ENCODE measurements at regions not wholly inside any gene's neighbourhood (a gene's known extent, or its start where the extent isn't known, plus 50 kb on each side); places are given as distances from the start of the nearest gene placed in this dataset.

GRCh38 chr6:23600118-23600517 is 525.9 kb upstream of the NRSN1 start:
- intact Hi-C loops (cut with micrococcal nuclease): no loop called here
- DNase-seq (no peak), ATAC-seq (no peak)

GRCh38 chr6:23601811-23602345 is 524.1 kb upstream of the NRSN1 start:
- intact Hi-C loops (cut with micrococcal nuclease): no loop called here
- no peak for ATAC-seq
- no peak for DNase-seq

GRCh38 chr6:23608931-23609435 is 517.0 kb upstream of the NRSN1 start:
- ATAC-seq (no peak), DNase-seq (no peak)
- intact Hi-C loops (cut with micrococcal nuclease): no loop called here

GRCh38 chr6:23611776-23612381 is 514.1 kb upstream of the NRSN1 start:
- no peak for DNase-seq

GRCh38 chr6:23618366-23618765 is 507.6 kb upstream of the NRSN1 start:
- intact Hi-C loops (cut with micrococcal nuclease): no loop called here
- ATAC-seq: no peak
- DNase-seq: no peak

More at GRCh38 chr6:23611776-23612381, 514.1 kb upstream of the NRSN1 start:
- intact Hi-C loops (cut with micrococcal nuclease): no loop called here
- ATAC-seq: no peak

- intact Hi-C loops (cut with micrococcal nuclease): no loop called here
- no peak for ATAC-seq
- no peak for DNase-seq
Measured at GRCh38 chr6:23620911-23621401, 505.1 kb upstream of the NRSN1 start.

GRCh38 chr6:23630726-23631635 is 495.0 kb upstream of the NRSN1 start:
- intact Hi-C loops (cut with micrococcal nuclease): no loop called here
- DNase-seq: no peak

GRCh38 chr6:23633996-23634395 is 492.0 kb upstream of the NRSN1 start:
- ATAC-seq (no peak), DNase-seq (no peak)
- intact Hi-C loops (cut with micrococcal nuclease): no loop called here

More at GRCh38 chr6:23630726-23631635, 495.0 kb upstream of the NRSN1 start:
- no peak for ATAC-seq

- intact Hi-C loops (cut with micrococcal nuclease): no loop called here
- DNase-seq (no peak), ATAC-seq (no peak)
Measured at GRCh38 chr6:23635150-23635549, 490.9 kb upstream of the NRSN1 start.

GRCh38 chr6:23637296-23637695 is 488.7 kb upstream of the NRSN1 start:
- intact Hi-C loops (cut with micrococcal nuclease): no loop called here
- DNase-seq (no peak), ATAC-seq (no peak)

- no peak for DNase-seq
- ATAC-seq: no peak
- intact Hi-C loops (cut with micrococcal nuclease): no loop called here
Measured at GRCh38 chr6:23642849-23643248, 483.2 kb upstream of the NRSN1 start.

GRCh38 chr6:23647045-23647444 is 479.0 kb upstream of the NRSN1 start:
- DNase-seq (no peak), ATAC-seq (no peak)
- intact Hi-C loops (cut with micrococcal nuclease): no loop called here

GRCh38 chr6:23650676-23651075 is 475.3 kb upstream of the NRSN1 start:
- ATAC-seq (peak; percentile 17), DNase-seq (no peak)
- intact Hi-C loops (cut with micrococcal nuclease): no loop called here

GRCh38 chr6:23654745-23655144 is 471.3 kb upstream of the NRSN1 start:
- DNase-seq: no peak
- no peak for ATAC-seq
- intact Hi-C loops (cut with micrococcal nuclease): no loop called here

GRCh38 chr6:23655525-23655924 is 470.5 kb upstream of the NRSN1 start:
- no peak for ATAC-seq
- intact Hi-C loops (cut with micrococcal nuclease): no loop called here
- no peak for DNase-seq

- intact Hi-C loops (cut with micrococcal nuclease): no loop called here
- DNase-seq (no peak), ATAC-seq (no peak)
Measured at GRCh38 chr6:23656255-23657194, 469.5 kb upstream of the NRSN1 start.

- no peak for DNase-seq
- ATAC-seq: no peak
- intact Hi-C loops (cut with micrococcal nuclease): no loop called here
Measured at GRCh38 chr6:23659125-23659524, 466.9 kb upstream of the NRSN1 start.

- intact Hi-C loops (cut with micrococcal nuclease): no loop called here
- no peak for DNase-seq
- no peak for ATAC-seq
Measured at GRCh38 chr6:23661549-23661948, 464.5 kb upstream of the NRSN1 start.

GRCh38 chr6:23663096-23663495 is 462.9 kb upstream of the NRSN1 start:
- DNase-seq (no peak), ATAC-seq (no peak)
- intact Hi-C loops (cut with micrococcal nuclease): no loop called here

All from left ventricle myocardium superior (tissue), 1 donor.